ENCODE measurements at regions not wholly inside any gene's neighbourhood (a gene's known extent, or its start where the extent isn't known, plus 50 kb on each side); places are given as distances from the start of the nearest gene placed in this dataset.

- no peak for TF ChIP-seq CTCF (IDR thresholded peaks at IDR 0.05; ENCODE audit: extremely low read depth in 1 of 2, insufficient read depth in 1 of 2, low read depth in 1 of 2, low read length in 2 of 2)
- no peak for TF ChIP-seq POLR2AphosphoS5 (IDR thresholded peaks at IDR 0.05; ENCODE audit: insufficient read depth, low read depth, low read length)
These were observed 320.7 kb downstream of the HGF start for GRCh38 chr7:81449105-81449504.
